ENCODE measurements at regions not wholly inside any gene's neighbourhood (a gene's known extent, or its start where the extent isn't known, plus 50 kb on each side); places are given as distances from the start of the nearest gene placed in this dataset.

DNA sequence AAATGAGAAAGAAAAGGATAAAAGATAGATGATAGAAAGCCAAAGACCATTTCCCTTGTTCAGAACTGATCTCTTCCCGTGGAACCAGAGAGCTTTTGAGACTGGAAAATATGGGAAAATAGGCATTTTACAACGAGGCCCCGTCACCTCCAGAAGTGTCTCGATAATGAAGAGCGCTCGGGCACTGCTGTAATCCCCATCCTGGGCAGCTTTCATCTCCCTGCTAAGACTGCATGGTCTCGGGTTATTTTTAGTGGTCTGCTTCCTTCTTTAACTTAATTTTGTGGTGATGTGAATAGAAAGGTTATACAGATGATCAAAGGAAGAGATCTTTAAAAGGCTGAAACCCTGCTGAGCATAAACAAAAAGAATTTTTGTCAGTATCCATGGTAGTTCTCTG lies 176.6 kb downstream of the METTL4 start:
- H3K36me3 ChIP-seq (ENCODE audit: insufficient read depth, low read length) = no peaks in the 10 kb centered on the region
- H3K4me2 ChIP-seq (ENCODE audit: insufficient read depth, low read length) = no peak overlapping the region
- no peak for TF ChIP-seq EZH2 (IDR thresholded peaks at IDR 0.05; ENCODE audit: borderline replicate concordance, low read depth, low read length, severe bottlenecking)
- TF ChIP-seq, protein P1, sequence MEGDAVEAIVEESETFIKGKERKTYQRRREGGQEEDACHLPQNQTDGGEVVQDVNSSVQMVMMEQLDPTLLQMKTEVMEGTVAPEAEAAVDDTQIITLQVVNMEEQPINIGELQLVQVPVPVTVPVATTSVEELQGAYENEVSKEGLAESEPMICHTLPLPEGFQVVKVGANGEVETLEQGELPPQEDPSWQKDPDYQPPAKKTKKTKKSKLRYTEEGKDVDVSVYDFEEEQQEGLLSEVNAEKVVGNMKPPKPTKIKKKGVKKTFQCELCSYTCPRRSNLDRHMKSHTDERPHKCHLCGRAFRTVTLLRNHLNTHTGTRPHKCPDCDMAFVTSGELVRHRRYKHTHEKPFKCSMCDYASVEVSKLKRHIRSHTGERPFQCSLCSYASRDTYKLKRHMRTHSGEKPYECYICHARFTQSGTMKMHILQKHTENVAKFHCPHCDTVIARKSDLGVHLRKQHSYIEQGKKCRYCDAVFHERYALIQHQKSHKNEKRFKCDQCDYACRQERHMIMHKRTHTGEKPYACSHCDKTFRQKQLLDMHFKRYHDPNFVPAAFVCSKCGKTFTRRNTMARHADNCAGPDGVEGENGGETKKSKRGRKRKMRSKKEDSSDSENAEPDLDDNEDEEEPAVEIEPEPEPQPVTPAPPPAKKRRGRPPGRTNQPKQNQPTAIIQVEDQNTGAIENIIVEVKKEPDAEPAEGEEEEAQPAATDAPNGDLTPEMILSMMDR (IDR thresholded peaks at IDR 0.05; ENCODE audit: borderline replicate concordance, extremely low read depth, low read length, poor library complexity, severe bottlenecking) = no peak
- no peak overlapping the region for H2AFZ ChIP-seq (ENCODE audit: low read depth, low read length)
- H3K27ac ChIP-seq (ENCODE audit: low read length) = no peak overlapping the region
- no peak overlapping the region for H3K4me3 ChIP-seq (ENCODE audit: low read depth in 1 of 2, low read length in 2 of 2)
- no peak for ATAC-seq (ENCODE audit: insufficient read depth, low read depth)
- no peaks in the 10 kb centered on the region for H3K4me1 ChIP-seq (ENCODE audit: insufficient read depth, low read length)
- H3K79me2 ChIP-seq (ENCODE audit: insufficient read depth, low read length) = no peaks in the 10 kb centered on the region
- H3K9ac ChIP-seq (ENCODE audit: low read depth, low read length) = no peak overlapping the region
- no peaks in the 10 kb centered on the region for H4K20me1 ChIP-seq (ENCODE audit: insufficient read depth, low read length)
- H3K27me3 ChIP-seq (ENCODE audit: insufficient read depth, low read length, poor library complexity) = peaks cover 10% of the 10 kb centered on the region
- no peak for DNase-seq
- no peaks in the 10 kb centered on the region for H3K9me3 ChIP-seq (ENCODE audit: insufficient read depth, low read length, severe bottlenecking)

DNA sequence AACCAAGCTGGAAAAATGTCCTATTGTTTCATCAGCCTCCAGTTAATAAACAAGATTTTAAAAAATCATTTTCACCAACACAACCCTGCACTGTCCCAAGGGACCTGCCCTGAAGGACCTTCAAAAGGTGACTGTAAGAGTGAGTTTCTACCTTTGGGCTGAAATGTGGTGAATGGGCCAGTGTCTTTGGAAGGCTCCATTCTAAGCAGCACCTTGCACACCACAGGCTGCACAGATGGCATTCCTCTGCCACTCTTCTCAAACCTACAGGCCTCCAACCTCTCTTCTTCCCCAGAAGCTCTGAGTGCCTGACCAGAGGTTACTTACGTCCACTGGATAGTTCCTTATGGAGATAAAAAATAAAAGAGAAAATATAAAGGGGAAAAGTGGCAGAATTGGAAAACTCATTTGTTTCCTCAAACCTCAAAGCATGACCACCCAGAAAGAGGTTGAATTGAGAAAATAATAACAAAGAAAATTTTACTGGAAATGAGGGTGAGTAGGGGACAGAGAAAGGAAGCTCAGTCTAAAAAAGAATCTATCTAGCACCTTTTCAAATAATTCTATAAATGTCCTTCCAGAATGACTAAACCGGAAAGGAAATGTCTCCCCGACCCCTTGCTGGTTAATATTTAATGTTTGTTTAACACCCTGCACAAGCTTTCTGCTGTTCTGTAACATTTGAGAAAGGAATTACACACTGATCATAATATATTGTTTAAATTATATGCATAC lies 175.7 kb downstream of the METTL4 start:
- Histone ChIP-seq H3K27me3 (ENCODE audit: insufficient read depth, low read length, poor library complexity) (peaks cover 10% of the 10 kb centered on the region), H3K27ac (ENCODE audit: low read length) (no peak overlapping the region), H3K4me3 (ENCODE audit: low read depth in 1 of 2, low read length in 2 of 2) (no peak overlapping the region), H3K9me3 (ENCODE audit: insufficient read depth, low read length, severe bottlenecking) (no peaks in the 10 kb centered on the region), H2AFZ (ENCODE audit: low read depth, low read length) (no peak overlapping the region), H3K4me1 (ENCODE audit: insufficient read depth, low read length) (no peaks in the 10 kb centered on the region), H3K9ac (ENCODE audit: low read depth, low read length) (no peak overlapping the region), H3K4me2 (ENCODE audit: insufficient read depth, low read length) (no peak overlapping the region), H3K36me3 (ENCODE audit: insufficient read depth, low read length) (no peaks in the 10 kb centered on the region), H4K20me1 (ENCODE audit: insufficient read depth, low read length) (no peaks in the 10 kb centered on the region), H3K79me2 (ENCODE audit: insufficient read depth, low read length) (no peaks in the 10 kb centered on the region)
- DNase-seq (no peak), ATAC-seq (ENCODE audit: insufficient read depth, low read depth) (no peak)
- TF ChIP-seq, protein P1 (IDR thresholded peaks at IDR 0.05; ENCODE audit: borderline replicate concordance, extremely low read depth, low read length, poor library complexity, severe bottlenecking) = no peak
- TF ChIP-seq EZH2 (IDR thresholded peaks at IDR 0.05; ENCODE audit: borderline replicate concordance, low read depth, low read length, severe bottlenecking) = no peak

DNA sequence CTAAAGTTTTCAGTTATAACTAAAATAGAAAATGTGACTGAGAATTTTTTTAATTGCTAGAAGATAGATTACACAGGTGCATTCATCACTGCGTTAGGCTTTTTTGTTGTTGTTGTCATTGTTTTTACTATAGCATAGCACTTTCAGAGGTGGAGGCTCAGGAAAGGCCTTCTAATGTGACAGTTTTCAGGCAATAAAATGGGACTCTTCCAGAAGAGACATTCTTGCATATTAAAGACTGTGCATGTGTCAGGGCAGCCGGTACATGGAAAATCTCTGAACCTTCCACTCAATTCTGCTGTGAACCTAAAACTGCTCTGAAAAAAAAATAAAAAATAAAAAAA lies 175.2 kb downstream of the METTL4 start:
- Histone ChIP-seq H4K20me1 (ENCODE audit: insufficient read depth, low read length) (no peaks in the 10 kb centered on the region), H3K4me3 (ENCODE audit: low read depth in 1 of 2, low read length in 2 of 2) (no peak overlapping the region), H3K9ac (ENCODE audit: low read depth, low read length) (no peak overlapping the region), H3K9me3 (ENCODE audit: insufficient read depth, low read length, severe bottlenecking) (no peaks in the 10 kb centered on the region), H3K4me2 (ENCODE audit: insufficient read depth, low read length) (no peak overlapping the region), H3K27me3 (ENCODE audit: insufficient read depth, low read length, poor library complexity) (peaks cover 10% of the 10 kb centered on the region), H3K36me3 (ENCODE audit: insufficient read depth, low read length) (no peaks in the 10 kb centered on the region), H3K79me2 (ENCODE audit: insufficient read depth, low read length) (no peaks in the 10 kb centered on the region), H3K4me1 (ENCODE audit: insufficient read depth, low read length) (no peaks in the 10 kb centered on the region), H2AFZ (ENCODE audit: low read depth, low read length) (no peak overlapping the region), H3K27ac (ENCODE audit: low read length) (no peak overlapping the region)
- no peak for DNase-seq
- TF ChIP-seq EZH2 (IDR thresholded peaks at IDR 0.05; ENCODE audit: borderline replicate concordance, low read depth, low read length, severe bottlenecking) = no peak
- TF ChIP-seq, protein P1 (IDR thresholded peaks at IDR 0.05; ENCODE audit: borderline replicate concordance, extremely low read depth, low read length, poor library complexity, severe bottlenecking) = no peak
- ATAC-seq (ENCODE audit: insufficient read depth, low read depth) = no peak

Data from DND-41 (cell line).